ENCODE measurements at regions not wholly inside any gene's neighbourhood (a gene's known extent, or its start where the extent isn't known, plus 50 kb on each side); places are given as distances from the start of the nearest gene placed in this dataset.

DNA sequence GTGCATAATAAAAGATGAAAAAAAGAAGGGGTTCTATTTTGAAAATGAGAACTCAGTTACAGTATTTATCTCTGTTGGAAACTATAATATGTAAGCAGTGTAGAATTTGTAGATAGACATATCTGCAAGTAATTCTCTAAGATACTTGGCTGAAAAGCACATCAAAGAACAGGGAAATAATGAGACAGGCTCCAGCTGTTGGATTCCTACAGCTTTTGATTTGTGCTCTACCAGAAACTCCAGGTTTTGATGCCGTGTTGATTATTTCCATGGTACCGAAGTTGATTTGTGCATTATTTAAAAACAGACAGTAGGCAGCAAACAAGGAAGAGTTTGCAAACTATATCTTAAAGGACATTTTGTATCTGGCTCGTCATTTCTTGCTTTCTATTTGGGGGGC, 2098.7 kb upstream of the WWC1 start:
- H4K20me1 ChIP-seq (replicated peaks; ENCODE audit: control insufficient read depth, extremely low read depth, insufficient read depth, low read length) = no peaks in the 10 kb centered on the region
- H3K79me2 ChIP-seq (ENCODE audit: control insufficient read depth, insufficient read depth, low read length) = no peaks in the 10 kb centered on the region
- TF ChIP-seq GATA2 (IDR thresholded peaks at IDR 0.05; ENCODE audit: insufficient read depth, insufficient read length, low read depth, low read length) = no peak
- no peak for TF ChIP-seq MYC (IDR thresholded peaks at IDR 0.05; ENCODE audit: low read depth, low read length)
- TF ChIP-seq FOS (IDR thresholded peaks at IDR 0.05; ENCODE audit: borderline replicate concordance, insufficient read depth, low read length) = no peak
- TF ChIP-seq POLR2A (IDR thresholded peaks at IDR 0.05; ENCODE audit: low read depth, low read length) = no peak
- TF ChIP-seq, protein P1, sequence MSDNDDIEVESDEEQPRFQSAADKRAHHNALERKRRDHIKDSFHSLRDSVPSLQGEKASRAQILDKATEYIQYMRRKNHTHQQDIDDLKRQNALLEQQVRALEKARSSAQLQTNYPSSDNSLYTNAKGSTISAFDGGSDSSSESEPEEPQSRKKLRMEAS (IDR thresholded peaks at IDR 0.05; ENCODE audit: insufficient read depth, insufficient read length) = no peak
- no peak for TF ChIP-seq EZH2 (IDR thresholded peaks at IDR 0.05; ENCODE audit: borderline replicate concordance, low read depth, low read length, severe bottlenecking)
- no peak for TF ChIP-seq JUN (IDR thresholded peaks at IDR 0.05; ENCODE audit: borderline replicate concordance, insufficient read depth, insufficient read length, low read depth)
- no peak for TF ChIP-seq POLR2AphosphoS5 (IDR thresholded peaks at IDR 0.05; ENCODE audit: insufficient read depth, low read depth, low read length)
- TF ChIP-seq, protein P2, sequence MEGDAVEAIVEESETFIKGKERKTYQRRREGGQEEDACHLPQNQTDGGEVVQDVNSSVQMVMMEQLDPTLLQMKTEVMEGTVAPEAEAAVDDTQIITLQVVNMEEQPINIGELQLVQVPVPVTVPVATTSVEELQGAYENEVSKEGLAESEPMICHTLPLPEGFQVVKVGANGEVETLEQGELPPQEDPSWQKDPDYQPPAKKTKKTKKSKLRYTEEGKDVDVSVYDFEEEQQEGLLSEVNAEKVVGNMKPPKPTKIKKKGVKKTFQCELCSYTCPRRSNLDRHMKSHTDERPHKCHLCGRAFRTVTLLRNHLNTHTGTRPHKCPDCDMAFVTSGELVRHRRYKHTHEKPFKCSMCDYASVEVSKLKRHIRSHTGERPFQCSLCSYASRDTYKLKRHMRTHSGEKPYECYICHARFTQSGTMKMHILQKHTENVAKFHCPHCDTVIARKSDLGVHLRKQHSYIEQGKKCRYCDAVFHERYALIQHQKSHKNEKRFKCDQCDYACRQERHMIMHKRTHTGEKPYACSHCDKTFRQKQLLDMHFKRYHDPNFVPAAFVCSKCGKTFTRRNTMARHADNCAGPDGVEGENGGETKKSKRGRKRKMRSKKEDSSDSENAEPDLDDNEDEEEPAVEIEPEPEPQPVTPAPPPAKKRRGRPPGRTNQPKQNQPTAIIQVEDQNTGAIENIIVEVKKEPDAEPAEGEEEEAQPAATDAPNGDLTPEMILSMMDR (IDR thresholded peaks at IDR 0.05; ENCODE audit: extremely low read depth in 1 of 2, insufficient read depth in 1 of 2, low read depth in 1 of 2, low read length in 2 of 2) = no peak
- no peaks in the 10 kb centered on the region for H3K27me3 ChIP-seq (ENCODE audit: control insufficient read depth in 2 of 2, insufficient read depth in 2 of 2, low read length in 2 of 2)
- no peak overlapping the region for H3K27ac ChIP-seq (ENCODE audit: insufficient read depth, low read depth, low read length)
- H3K4me1 ChIP-seq (ENCODE audit: control insufficient read depth, extremely low read depth, insufficient read depth, low read length) = no peaks in the 10 kb centered on the region
- H3K9me1 ChIP-seq (replicated peaks; ENCODE audit: control insufficient read depth, extremely low read depth, insufficient read depth, low read length) = no peaks in the 10 kb centered on the region
- no peak for DNase-seq (ENCODE audit: low read depth, low spot score)
- FAIRE-seq = no peak
- intact Hi-C loops (cut with micrococcal nuclease) = no loop called here
- POLR2A ChIA-PET = no interaction called here
- dilution Hi-C loops (cut with MboI; ENCODE audit: extremely low pct_ligation_motif_present, low sequenced_read_pairs) = no loop called here
- BruUV-seq (replicated peaks) = no TSS peak
- no peak overlapping the region for H3K9ac ChIP-seq (replicated peaks; ENCODE audit: extremely low read depth, insufficient read depth, low read length)
- H3K9me3 ChIP-seq (replicated peaks; ENCODE audit: control insufficient read depth, insufficient read depth, low read length) = no peaks in the 10 kb centered on the region
- no peaks in the 10 kb centered on the region for H3K36me3 ChIP-seq (ENCODE audit: control insufficient read depth in 2 of 2, extremely low read depth in 1 of 2, insufficient read depth in 2 of 2, low read length in 2 of 2)
- H2AFZ ChIP-seq (ENCODE audit: low read depth, low read length) = no peak overlapping the region
- H3K4me2 ChIP-seq (ENCODE audit: insufficient read depth, low read length) = no peak overlapping the region
- CTCF ChIA-PET = no interaction called here
- H3K4me3 ChIP-seq (replicated peaks in 1 of 3; ENCODE audit: insufficient read depth in 1 of 3, low read depth in 1 of 3, low read length in 3 of 3) = no peak overlapping the region

Data from endothelial cell of umbilical vein (primary cell).